GM23338 (cell line): ENCODE measurements at regions not wholly inside any gene's neighbourhood (a gene's known extent, or its start where the extent isn't known, plus 50 kb on each side); places are given as distances from the start of the nearest gene placed in this dataset.

Source experiments
- CREB1 ChIP-seq: fragments of 250-450 bp; sonication (Bioruptor Pico); IDR thresholded peaks from 2 replicates; pipeline ENCODE4 v1.5.0; 2020; ENCODE audit warnings: low read depth, mild to moderate bottlenecking, moderate library complexity
- EZH2 ChIP-seq: fragments of 200-600 bp; sonication (generic); IDR thresholded peaks from one replicate; pipeline ENCODE4 v1.8.0; 2017; ENCODE audit warnings: antibody characterized with exemption, mild to moderate bottlenecking, low read depth; ENCODE audit not compliant: unreplicated experiment
- EZH2phosphoT487 ChIP-seq: fragments of 200-600 bp; sonication (generic); IDR thresholded peaks from one replicate; pipeline ENCODE4 v1.8.1; 2018; ENCODE audit warnings: antibody characterized with exemption; ENCODE audit not compliant: unreplicated experiment
- NANOG ChIP-seq: IDR thresholded peaks from 2 replicates; pipeline ENCODE4 v1.6.1; 2016; ENCODE audit warnings: antibody characterized with exemption, borderline replicate concordance
- POLR2AphosphoS5 ChIP-seq: IDR thresholded peaks from 2 replicates; pipeline ENCODE4 v1.6.1; 2016; ENCODE audit warnings: antibody characterized with exemption, low read depth
- ZNF114 ChIP-seq: fragments of 250-450 bp; sonication (Bioruptor Pico); IDR thresholded peaks from 2 replicates; pipeline ENCODE4 v1.5.0; 2020; ENCODE audit warnings: mild to moderate bottlenecking, moderate library complexity
- ZNF331 ChIP-seq: fragments of 250-450 bp; sonication (Bioruptor Pico); IDR thresholded peaks from 2 replicates; pipeline ENCODE4 v1.5.0; 2020; ENCODE audit warnings: low read depth, mild to moderate bottlenecking, moderate library complexity
- TF ChIP-seq, protein P1 (sequence below), 2 experiments: fragments of 200-600 bp in 1 of 2; sonication (generic) in 1 of 2; conservative IDR thresholded peaks; 2 replicates each; pipeline versions ENCODE4 v1.5.1 to v1.6.1; 2016 to 2017; ENCODE audit warnings: antibody characterized with exemption in 2 of 2, low read depth in 2 of 2, mild to moderate bottlenecking in 2 of 2, moderate library complexity in 1 of 2
- TF ChIP-seq, protein P2 (sequence below): IDR thresholded peaks from one replicate; pipeline ENCODE4 v1.6.1; 2018; ENCODE audit warnings: antibody characterized with exemption; ENCODE audit not compliant: unreplicated experiment

DNA sequence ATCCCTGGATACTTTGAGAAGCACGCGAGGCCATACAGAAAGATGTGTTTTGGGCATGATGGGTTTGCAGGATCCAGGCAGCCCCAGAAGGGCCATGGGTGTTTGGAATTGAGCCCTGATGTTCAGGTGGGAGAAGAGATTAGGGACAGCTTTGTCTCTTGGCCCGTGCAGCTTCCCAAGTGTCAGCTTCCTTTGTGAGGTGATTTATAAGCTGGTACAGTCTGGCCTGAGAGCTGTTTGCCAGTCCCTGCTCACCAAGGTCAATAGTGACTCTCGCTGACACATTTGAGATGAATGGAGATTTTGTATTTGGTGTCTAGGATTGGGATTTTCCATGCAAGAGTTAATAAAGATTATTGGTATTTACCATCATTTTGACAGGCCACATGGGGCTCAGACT, 165.9 kb downstream of the ICE1 start:
- TF ChIP-seq, protein P1, sequence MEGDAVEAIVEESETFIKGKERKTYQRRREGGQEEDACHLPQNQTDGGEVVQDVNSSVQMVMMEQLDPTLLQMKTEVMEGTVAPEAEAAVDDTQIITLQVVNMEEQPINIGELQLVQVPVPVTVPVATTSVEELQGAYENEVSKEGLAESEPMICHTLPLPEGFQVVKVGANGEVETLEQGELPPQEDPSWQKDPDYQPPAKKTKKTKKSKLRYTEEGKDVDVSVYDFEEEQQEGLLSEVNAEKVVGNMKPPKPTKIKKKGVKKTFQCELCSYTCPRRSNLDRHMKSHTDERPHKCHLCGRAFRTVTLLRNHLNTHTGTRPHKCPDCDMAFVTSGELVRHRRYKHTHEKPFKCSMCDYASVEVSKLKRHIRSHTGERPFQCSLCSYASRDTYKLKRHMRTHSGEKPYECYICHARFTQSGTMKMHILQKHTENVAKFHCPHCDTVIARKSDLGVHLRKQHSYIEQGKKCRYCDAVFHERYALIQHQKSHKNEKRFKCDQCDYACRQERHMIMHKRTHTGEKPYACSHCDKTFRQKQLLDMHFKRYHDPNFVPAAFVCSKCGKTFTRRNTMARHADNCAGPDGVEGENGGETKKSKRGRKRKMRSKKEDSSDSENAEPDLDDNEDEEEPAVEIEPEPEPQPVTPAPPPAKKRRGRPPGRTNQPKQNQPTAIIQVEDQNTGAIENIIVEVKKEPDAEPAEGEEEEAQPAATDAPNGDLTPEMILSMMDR (conservative IDR thresholded peaks at IDR 0.05; ENCODE audit: low read depth in 2 of 2) = no peak
- TF ChIP-seq, protein P2, sequence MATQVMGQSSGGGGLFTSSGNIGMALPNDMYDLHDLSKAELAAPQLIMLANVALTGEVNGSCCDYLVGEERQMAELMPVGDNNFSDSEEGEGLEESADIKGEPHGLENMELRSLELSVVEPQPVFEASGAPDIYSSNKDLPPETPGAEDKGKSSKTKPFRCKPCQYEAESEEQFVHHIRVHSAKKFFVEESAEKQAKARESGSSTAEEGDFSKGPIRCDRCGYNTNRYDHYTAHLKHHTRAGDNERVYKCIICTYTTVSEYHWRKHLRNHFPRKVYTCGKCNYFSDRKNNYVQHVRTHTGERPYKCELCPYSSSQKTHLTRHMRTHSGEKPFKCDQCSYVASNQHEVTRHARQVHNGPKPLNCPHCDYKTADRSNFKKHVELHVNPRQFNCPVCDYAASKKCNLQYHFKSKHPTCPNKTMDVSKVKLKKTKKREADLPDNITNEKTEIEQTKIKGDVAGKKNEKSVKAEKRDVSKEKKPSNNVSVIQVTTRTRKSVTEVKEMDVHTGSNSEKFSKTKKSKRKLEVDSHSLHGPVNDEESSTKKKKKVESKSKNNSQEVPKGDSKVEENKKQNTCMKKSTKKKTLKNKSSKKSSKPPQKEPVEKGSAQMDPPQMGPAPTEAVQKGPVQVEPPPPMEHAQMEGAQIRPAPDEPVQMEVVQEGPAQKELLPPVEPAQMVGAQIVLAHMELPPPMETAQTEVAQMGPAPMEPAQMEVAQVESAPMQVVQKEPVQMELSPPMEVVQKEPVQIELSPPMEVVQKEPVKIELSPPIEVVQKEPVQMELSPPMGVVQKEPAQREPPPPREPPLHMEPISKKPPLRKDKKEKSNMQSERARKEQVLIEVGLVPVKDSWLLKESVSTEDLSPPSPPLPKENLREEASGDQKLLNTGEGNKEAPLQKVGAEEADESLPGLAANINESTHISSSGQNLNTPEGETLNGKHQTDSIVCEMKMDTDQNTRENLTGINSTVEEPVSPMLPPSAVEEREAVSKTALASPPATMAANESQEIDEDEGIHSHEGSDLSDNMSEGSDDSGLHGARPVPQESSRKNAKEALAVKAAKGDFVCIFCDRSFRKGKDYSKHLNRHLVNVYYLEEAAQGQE = no peak
- TF ChIP-seq CREB1 (no peak), POLR2AphosphoS5 (no peak), EZH2 (no peak), EZH2phosphoT487 (no peak), ZNF114 (CRISPR knock-in tag) (no peak), NANOG (no peak), ZNF331 (CRISPR knock-in tag) (no peak)
